ENCODE measurements at regions not wholly inside any gene's neighbourhood (a gene's known extent, or its start where the extent isn't known, plus 50 kb on each side); places are given as distances from the start of the nearest gene placed in this dataset.

DNA sequence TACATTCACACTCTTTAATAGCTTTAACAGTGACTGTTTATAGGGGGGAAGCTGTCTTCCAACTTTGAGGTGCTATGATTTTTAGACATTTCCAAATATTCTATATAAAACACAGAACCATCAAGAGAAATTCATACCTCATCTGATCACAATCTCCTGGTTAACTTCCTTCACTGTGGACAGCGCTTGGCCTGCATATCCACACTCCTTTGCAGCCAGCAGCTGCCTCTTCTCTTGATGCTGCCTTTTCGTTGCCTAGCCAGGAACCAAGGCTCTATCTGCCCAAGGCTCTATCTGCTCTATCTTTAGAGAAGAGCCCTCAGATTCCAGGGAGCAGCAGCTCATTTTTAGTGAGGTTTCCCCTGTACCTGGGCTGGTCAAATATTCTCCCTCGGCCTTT, 252.0 kb downstream of the PTEN start:
- TF ChIP-seq, protein P1, sequence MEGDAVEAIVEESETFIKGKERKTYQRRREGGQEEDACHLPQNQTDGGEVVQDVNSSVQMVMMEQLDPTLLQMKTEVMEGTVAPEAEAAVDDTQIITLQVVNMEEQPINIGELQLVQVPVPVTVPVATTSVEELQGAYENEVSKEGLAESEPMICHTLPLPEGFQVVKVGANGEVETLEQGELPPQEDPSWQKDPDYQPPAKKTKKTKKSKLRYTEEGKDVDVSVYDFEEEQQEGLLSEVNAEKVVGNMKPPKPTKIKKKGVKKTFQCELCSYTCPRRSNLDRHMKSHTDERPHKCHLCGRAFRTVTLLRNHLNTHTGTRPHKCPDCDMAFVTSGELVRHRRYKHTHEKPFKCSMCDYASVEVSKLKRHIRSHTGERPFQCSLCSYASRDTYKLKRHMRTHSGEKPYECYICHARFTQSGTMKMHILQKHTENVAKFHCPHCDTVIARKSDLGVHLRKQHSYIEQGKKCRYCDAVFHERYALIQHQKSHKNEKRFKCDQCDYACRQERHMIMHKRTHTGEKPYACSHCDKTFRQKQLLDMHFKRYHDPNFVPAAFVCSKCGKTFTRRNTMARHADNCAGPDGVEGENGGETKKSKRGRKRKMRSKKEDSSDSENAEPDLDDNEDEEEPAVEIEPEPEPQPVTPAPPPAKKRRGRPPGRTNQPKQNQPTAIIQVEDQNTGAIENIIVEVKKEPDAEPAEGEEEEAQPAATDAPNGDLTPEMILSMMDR (conservative IDR thresholded peaks at IDR 0.05 in 1 of 2, IDR thresholded peaks at IDR 0.05 in 1 of 2; ENCODE audit: extremely low read depth in 1 of 2, insufficient read depth in 1 of 2, low read depth in 1 of 2, low read length in 2 of 2), result no peak
- no peak for TF ChIP-seq EZH2 (IDR thresholded peaks at IDR 0.05; ENCODE audit: borderline replicate concordance, low read length)
